IMR-90 (cell line): ENCODE measurements at regions not wholly inside any gene's neighbourhood (a gene's known extent, or its start where the extent isn't known, plus 50 kb on each side); places are given as distances from the start of the nearest gene placed in this dataset.
A peak's percentile ranks its signal among the peaks of the same experiment; 100 is the strongest.

Experiments used
- ATAC-seq: fragments of 200-7000 bp; cut with Tn5 transposase; 2 replicates; pipeline ENCODE4 v1.9.1; 2020; ENCODE audit warnings: low read depth, mild to moderate bottlenecking, moderate library complexity
- BruUV-seq: library from RNA; stranded (reverse); fragments of 400-500 nt; replicated peaks from 2 replicates; lab custom pipeline; 2021; lab: Mats Ljungman, UMichigan
- CTCF ChIA-PET: fragments of 300-600 bp; formaldehyde crosslinking; extraction: SDS; loops from one replicate; lab custom pipeline; 2021; ENCODE audit warnings: antibody characterized with exemption; lab: Yijun Ruan, JAX
- POLR2A ChIA-PET: fragments of 300-600 bp; sonication (Branson Sonifier 250); formaldehyde crosslinking; loops from one replicate; lab custom pipeline; 2022; ENCODE audit warnings: antibody characterized with exemption; ENCODE audit not compliant: unreplicated experiment; lab: Charles Lee
- DNase-seq: peaks from one replicate; pipeline ENCODE4 v3.0.0; 2013
- H2AFZ ChIP-seq: replicated peaks from 2 replicates; pipeline ENCODE3; 2013; ENCODE audit warnings: low read length, mild to moderate bottlenecking; ENCODE audit not compliant: poor library complexity
- H2AK5ac ChIP-seq: 2 replicates; pipeline ENCODE4 v1.6.1; 2013; ENCODE audit warnings: low read depth, low read length, inconsistent platforms
- H2AK9ac ChIP-seq: replicated peaks from 2 replicates; pipeline ENCODE3; 2013; ENCODE audit warnings: mild to moderate bottlenecking, low read depth, low read length, moderate library complexity; ENCODE audit not compliant: poor library complexity
- H2BK120ac ChIP-seq: 2 replicates; pipeline ENCODE4 v1.6.1; 2013; ENCODE audit warnings: low read depth, low read length, inconsistent platforms
- H2BK15ac ChIP-seq: 3 replicates; pipeline ENCODE4 v1.6.1; 2013; ENCODE audit warnings: low read depth, low read length, inconsistent platforms
- H2BK20ac ChIP-seq: 2 replicates; pipeline ENCODE4 v1.6.1; 2013; ENCODE audit warnings: low read depth, mild to moderate bottlenecking, inconsistent platforms, low read length, moderate library complexity
- H2BK5ac ChIP-seq: 2 replicates; pipeline ENCODE4 v1.6.1; 2013; ENCODE audit warnings: mild to moderate bottlenecking, low read depth, low read length, inconsistent platforms; ENCODE audit not compliant: poor library complexity, severe bottlenecking
- H3K14ac ChIP-seq: replicated peaks from 2 replicates; pipeline ENCODE4 v1.6.1; 2013; ENCODE audit warnings: low read depth, low read length, inconsistent platforms
- H3K18ac ChIP-seq: 2 replicates; pipeline ENCODE4 v1.6.1; 2013; ENCODE audit warnings: low read depth, low read length, control low read depth
- H3K23ac ChIP-seq: 2 replicates; pipeline ENCODE4 v1.6.1; 2013; ENCODE audit warnings: low read depth, low read length, inconsistent platforms
- H3K27ac ChIP-seq: 2 replicates; pipeline ENCODE4 v1.5.1; 2013; ENCODE audit warnings: mild to moderate bottlenecking, control low read depth, low read length; ENCODE audit not compliant: insufficient read depth
- H3K27me3 ChIP-seq: 2 replicates; pipeline ENCODE4 v1.6.1; 2013; ENCODE audit warnings: low read length; ENCODE audit not compliant: control insufficient read depth, insufficient read depth
- H3K36me3 ChIP-seq: 2 replicates; pipeline ENCODE4 v1.6.1; 2013; ENCODE audit warnings: low read length, mixed read lengths; ENCODE audit not compliant: control insufficient read depth, insufficient read depth
- H3K4ac ChIP-seq: 2 replicates; pipeline ENCODE4 v1.6.1; 2013; ENCODE audit warnings: low read depth, low read length, inconsistent platforms
- H3K4me1 ChIP-seq: 2 replicates; pipeline ENCODE4 v1.6.1; 2013; ENCODE audit warnings: low read length, mixed read lengths; ENCODE audit not compliant: control insufficient read depth, insufficient read depth
- H3K4me2 ChIP-seq: 2 replicates; pipeline ENCODE4 v1.6.1; 2013; ENCODE audit warnings: low read depth, mild to moderate bottlenecking, control low read depth, low read length, moderate library complexity
- H3K4me3 ChIP-seq: 2 replicates; pipeline ENCODE4 v1.5.1; 2013; ENCODE audit warnings: low read depth, mild to moderate bottlenecking, control low read depth, low read length, moderate library complexity; ENCODE audit not compliant: insufficient read depth
- H3K56ac ChIP-seq: 2 replicates; pipeline ENCODE4 v1.6.1; 2013; ENCODE audit warnings: low read length, inconsistent platforms; ENCODE audit not compliant: insufficient read depth; ENCODE audit errors: extremely low read depth
- H3K79me1 ChIP-seq, 2 experiments: 2 replicates each; pipeline ENCODE4 v1.6.1; 2013; ENCODE audit warnings: low read length in 2 of 2, inconsistent platforms in 1 of 2, low read depth in 1 of 2
- H3K9ac ChIP-seq: 2 replicates; pipeline ENCODE4 v1.6.1; 2013; ENCODE audit warnings: low read depth, low read length, control low read depth
- H3K9me1 ChIP-seq: 2 replicates; pipeline ENCODE4 v1.6.1; 2013; ENCODE audit warnings: low read length, inconsistent platforms; ENCODE audit not compliant: insufficient read depth
- H3K9me3 ChIP-seq: 2 replicates; pipeline ENCODE4 v1.6.1; 2013; ENCODE audit warnings: low read length; ENCODE audit not compliant: control insufficient read depth, insufficient read depth
- H4K20me1 ChIP-seq: 2 replicates; pipeline ENCODE4 v1.6.1; 2013; ENCODE audit warnings: low read length, inconsistent platforms; ENCODE audit not compliant: insufficient read depth
- H4K5ac ChIP-seq: 2 replicates; pipeline ENCODE4 v1.6.1; 2013; ENCODE audit warnings: mild to moderate bottlenecking, low read depth, low read length, control low read depth
- H4K8ac ChIP-seq, 2 experiments: 2 replicates each; pipeline ENCODE4 v1.6.1; 2013; ENCODE audit warnings: low read depth in 2 of 2, low read length in 2 of 2, control low read depth in 1 of 2, inconsistent platforms in 1 of 2
- H4K91ac ChIP-seq: 2 replicates; pipeline ENCODE4 v1.6.1; 2013; ENCODE audit warnings: low read depth, low read length, inconsistent platforms; ENCODE audit not compliant: insufficient read depth
- CEBPB ChIP-seq: IDR thresholded peaks from 2 replicates; pipeline ENCODE4 v1.6.1; 2012; ENCODE audit warnings: low read depth, low read length, improper control_type of control experiment
- CHD1 ChIP-seq: IDR thresholded peaks from 2 replicates; pipeline ENCODE4 v1.6.1; 2012; ENCODE audit warnings: low read depth, low read length, improper control_type of control experiment
- CTCF ChIP-seq: conservative IDR thresholded peaks from 2 replicates; pipeline ENCODE4 v1.5.1; 2012; ENCODE audit warnings: mild to moderate bottlenecking, low read depth, low read length, improper control_type of control experiment
- ELK1 ChIP-seq: fragments of 150-350 bp; IDR thresholded peaks from 2 replicates; pipeline ENCODE4 v1.6.1; 2016; ENCODE audit warnings: low read depth, mild to moderate bottlenecking, low read length, moderate library complexity, borderline replicate concordance
- FOS ChIP-seq: fragments of 150-350 bp; IDR thresholded peaks from 2 replicates; pipeline ENCODE4 v1.6.1; 2016; ENCODE audit warnings: low read depth, low read length
- MAFK ChIP-seq: IDR thresholded peaks from 2 replicates; pipeline ENCODE4 v1.6.1; 2012; ENCODE audit warnings: low read depth, low read length, improper control_type of control experiment
- MAZ ChIP-seq: IDR thresholded peaks from 2 replicates; pipeline ENCODE4 v1.6.1; 2012; ENCODE audit warnings: low read depth, mild to moderate bottlenecking, low read length, improper control_type of control experiment, moderate library complexity, borderline replicate concordance
- MXI1 ChIP-seq: IDR thresholded peaks from 2 replicates; pipeline ENCODE4 v1.6.1; 2012; ENCODE audit warnings: low read depth, mild to moderate bottlenecking, low read length, moderate library complexity, borderline replicate concordance
- NFE2L2 ChIP-seq: fragments of 150-350 bp; IDR thresholded peaks from 2 replicates; pipeline ENCODE4 v1.6.1; 2016; ENCODE audit warnings: low read depth, mild to moderate bottlenecking, low read length
- POLR2A ChIP-seq: IDR thresholded peaks from 2 replicates; pipeline ENCODE4 v1.6.1; 2012; ENCODE audit warnings: mild to moderate bottlenecking, low read depth, low read length
- RAD21 ChIP-seq: IDR thresholded peaks from 2 replicates; pipeline ENCODE4 v1.6.1; 2012; ENCODE audit warnings: low read length, improper control_type of control experiment
- RCOR1 ChIP-seq: IDR thresholded peaks from 2 replicates; pipeline ENCODE4 v1.6.1; 2012; ENCODE audit warnings: mild to moderate bottlenecking, low read length, improper control_type of control experiment; ENCODE audit not compliant: insufficient replicate concordance
- SMC3 ChIP-seq: fragments of 150-350 bp; IDR thresholded peaks from 2 replicates; pipeline ENCODE4 v1.6.1; 2016; ENCODE audit warnings: low read depth, mild to moderate bottlenecking, antibody characterized with exemption, low read length, moderate library complexity
- USF2 ChIP-seq: fragments of 150-350 bp; IDR thresholded peaks from 2 replicates; pipeline ENCODE4 v1.6.1; 2017; ENCODE audit warnings: mild to moderate bottlenecking, antibody characterized with exemption, low read length, low read depth
- WGBS, 2 experiments: methylation state at CpG; one replicate each; pipeline versions ENCODE4 v1.1.5 to v1.1.7; 2013; ENCODE audit warnings: missing lambda C conversion rate in 2 of 2; ENCODE audit not compliant: insufficient read length in 1 of 2; ENCODE audit errors: extremely low coverage in 2 of 2; 5-methylcytosine and 5-hydroxymethylcytosine counted together
- dilution Hi-C: fragments of 300-500 bp; cut with HindIII; formaldehyde crosslinking; loops from one replicate; pipeline ENCODE4 v1.14.3; 2018; ENCODE audit warnings: low sequenced_read_pairs; ENCODE audit not compliant: unreplicated experiment
- in situ Hi-C: fragments of 300-500 bp; cut with MboI; formaldehyde crosslinking; loops from 3 replicates; pipeline ENCODE4 v1.14.3; 2019; ENCODE audit warnings: low sequenced_read_pairs, inconsistent platforms, mixed read lengths
- intact Hi-C: fragments of 100-400 bp; cut with micrococcal nuclease; formaldehyde crosslinking; loops from 2 replicates; pipeline ENCODE4 v1.10.0; 2022

- ATAC-seq = no peak
- peak overlapping the region; percentile 95; the same call in 1 of the 2 replicates for H3K23ac ChIP-seq
- ChIA-PET POLR2A (no interaction called here), CTCF (interaction anchor here (0.6 kb wide), 1 partner anchor 408 kb away, joined by 3 read pairs; no protein-coding TSS in a partner anchor)
- H3K27me3 ChIP-seq = no peaks in the 10 kb centered on the region
- peak overlapping the region; percentile 91 for H2AK5ac ChIP-seq
- H4K91ac ChIP-seq = peak overlapping the region; percentile 87
- peak overlapping the region; percentile 83; the same call in 1 of the 2 replicates for H4K5ac ChIP-seq
- no peak overlapping the region for H2AK9ac ChIP-seq
- peak overlapping the region; percentile 88 for H3K18ac ChIP-seq
- 85% methylated on average over 8 of the region's 20 CpGs; no CpG with 5 or more reads in 1 of the 2 experiments for WGBS, 2 experiments
- H3K9ac ChIP-seq = peak overlapping the region; percentile 33; the same call in 1 of the 2 replicates
- dilution Hi-C loops = no loop called here
- no peak overlapping the region for H2AFZ ChIP-seq
- H3K36me3 ChIP-seq = no peaks in the 10 kb centered on the region; the same call in 1 of the 2 replicates
- peak overlapping the region; percentile 85 for H3K14ac ChIP-seq
- in situ Hi-C loops = no loop called here
- no peaks in the 10 kb centered on the region for H3K9me3 ChIP-seq
- intact Hi-C loops = loop anchor here (5.0 kb wide), 2 partner anchors 307 to 372 kb away; no protein-coding TSS in a partner anchor
- peaks cover 16% of the 10 kb centered on the region for H3K4me1 ChIP-seq
- peak overlapping the region; percentile 85 for H3K27ac ChIP-seq
- peak overlapping the region; percentile 44; the same call in 1 of the 2 replicates for H3K4me2 ChIP-seq
- H2BK5ac ChIP-seq = peak overlapping the region; percentile 96
- H2BK120ac ChIP-seq = peak overlapping the region; percentile 89
- peak; percentile 38 for DNase-seq
- peaks cover 31 to 53% of the 10 kb centered on the region in 2 experiments for H3K79me1 ChIP-seq
- H3K4me3 ChIP-seq = no peak overlapping the region
- peak overlapping the region; percentile 95; the same call in 1 of the 2 replicates for H2BK20ac ChIP-seq
- peak overlapping the region; percentile 84 for H3K4ac ChIP-seq
- H3K56ac ChIP-seq = 0 out of 2 replicates have a peak overlapping the region, but pooled peaks have one; percentile 68
- peaks cover 2% of the 10 kb centered on the region; the same call in 1 of the 2 replicates for H4K20me1 ChIP-seq
- BruUV-seq = no TSS peak
- H2BK15ac ChIP-seq = peak overlapping the region; percentile 95
- H3K9me1 ChIP-seq = peaks cover 10% of the 10 kb centered on the region
- peak overlapping the region; percentile 71 to 79 for H4K8ac ChIP-seq
- no peak for TF ChIP-seq CHD1
- no peak for TF ChIP-seq SMC3
- no peak for TF ChIP-seq CEBPB
- no peak for TF ChIP-seq MXI1
- no peak for TF ChIP-seq CTCF
- TF ChIP-seq RCOR1 = no peak
- TF ChIP-seq USF2 = no peak
- TF ChIP-seq RAD21 = no peak
- TF ChIP-seq MAZ = no peak
- no peak for TF ChIP-seq ELK1
- TF ChIP-seq MAFK = no peak
- TF ChIP-seq FOS = no peak
- TF ChIP-seq NFE2L2 = no peak
- TF ChIP-seq POLR2A = no peak
Observed at GRCh38 chr14:89540009-89540829, 123.2 kb upstream of the FOXN3 start.
